ENCODE measurements at regions not wholly inside any gene's neighbourhood (a gene's known extent, or its start where the extent isn't known, plus 50 kb on each side); places are given as distances from the start of the nearest gene placed in this dataset.
"Not testable (repeated sequence)": the region's sequence is repeated elsewhere in the genome, so short reads cannot be mapped to it uniquely, and the experiment has no call there.

- Histone ChIP-seq H3K4me3 (ENCODE audit: low read depth, low read length) (no peak overlapping the region), H3K9me3 (no peaks in the 10 kb centered on the region), H3K27me3 (replicated peaks; ENCODE audit: control insufficient read depth, insufficient read depth, low read length) (no peaks in the 10 kb centered on the region), H3K36me3 (ENCODE audit: control insufficient read depth, insufficient read depth, low read length) (no peaks in the 10 kb centered on the region), H3K4me1 (peaks cover 31% of the 10 kb centered on the region)
- ChIA-PET CTCF (no interaction called here), POLR2A (interaction anchor here (1.0 kb wide), 1 partner anchor 147 kb away, joined by 3 read pairs; the partner anchor contains the start of gene PCDH7)
- intact Hi-C loops (cut with micrococcal nuclease; ENCODE audit: unreplicated experiment) = loop anchor here (1.0 to 2.0 kb wide), 3 partner anchors 30 to 176 kb away; no protein-coding TSS in a partner anchor
- no peaks in the 10 kb centered on the region for H3K36me3 Mint-ChIP-seq (ENCODE audit: insufficient read depth, unreplicated experiment)
- H3K9me3 Mint-ChIP-seq (ENCODE audit: unreplicated experiment) = no peaks in the 10 kb centered on the region
- H3K4me3 Mint-ChIP-seq (ENCODE audit: unreplicated experiment) = peak overlapping the region; percentile 64
- DNase-seq = peak; percentile 42 to 44
- H3K27me3 Mint-ChIP-seq (ENCODE audit: insufficient read depth, unreplicated experiment) = no peaks in the 10 kb centered on the region
- peak overlapping the region; percentile 73 for H3K27ac Mint-ChIP-seq (ENCODE audit: unreplicated experiment)
- TF ChIP-seq CTCF (IDR thresholded peaks at IDR 0.05; ENCODE audit: insufficient read depth in 1 of 2, low read depth in 1 of 2, low read length in 1 of 2, severe bottlenecking in 1 of 2, unreplicated experiment in 1 of 2) = no peak
- H3K4me1 Mint-ChIP-seq (ENCODE audit: low read depth, unreplicated experiment) = peaks cover 30% of the 10 kb centered on the region
- BruUV-seq (replicated peaks) = no TSS peak
Measured at GRCh38 chr4:30866907-30867306, 146.7 kb downstream of the PCDH7 start.

GRCh38 chr4:30867427-30867826, 147.3 kb downstream of the PCDH7 start:
- no peak for DNase-seq
- H3K27me3 ChIP-seq (replicated peaks; ENCODE audit: control insufficient read depth, insufficient read depth, low read length) = no peaks in the 10 kb centered on the region
- H3K4me1 ChIP-seq = peaks cover 31% of the 10 kb centered on the region
- H3K4me1 Mint-ChIP-seq (ENCODE audit: low read depth, unreplicated experiment) = peaks cover 30% of the 10 kb centered on the region
- no peak for TF ChIP-seq CTCF (IDR thresholded peaks at IDR 0.05; ENCODE audit: insufficient read depth in 1 of 2, low read depth in 1 of 2, low read length in 1 of 2, severe bottlenecking in 1 of 2, unreplicated experiment in 1 of 2)
- POLR2A ChIA-PET = interaction anchor here (1.0 kb wide), 1 partner anchor 148 kb away, joined by 3 read pairs; the partner anchor contains the start of gene PCDH7
- intact Hi-C loops (cut with micrococcal nuclease; ENCODE audit: unreplicated experiment) = loop anchor here (1.0 to 2.0 kb wide), 3 partner anchors 30 to 176 kb away; no protein-coding TSS in a partner anchor
- H3K4me3 ChIP-seq (ENCODE audit: low read depth, low read length) = no peak overlapping the region
- no peaks in the 10 kb centered on the region for H3K36me3 ChIP-seq (ENCODE audit: control insufficient read depth, insufficient read depth, low read length)
- BruUV-seq (replicated peaks) = TSS peak; percentile 61
- no peaks in the 10 kb centered on the region for H3K27me3 Mint-ChIP-seq (ENCODE audit: insufficient read depth, unreplicated experiment)
- CTCF ChIA-PET = no interaction called here
- no peaks in the 10 kb centered on the region for H3K9me3 ChIP-seq
- peak overlapping the region; percentile 64 for H3K4me3 Mint-ChIP-seq (ENCODE audit: unreplicated experiment)
- no peaks in the 10 kb centered on the region for H3K36me3 Mint-ChIP-seq (ENCODE audit: insufficient read depth, unreplicated experiment)
- H3K9me3 Mint-ChIP-seq (ENCODE audit: unreplicated experiment) = no peaks in the 10 kb centered on the region
- H3K27ac Mint-ChIP-seq (ENCODE audit: unreplicated experiment) = peak overlapping the region; percentile 73

- Mint-ChIP-seq H3K4me3 (ENCODE audit: unreplicated experiment) (no peak overlapping the region), H3K27ac (ENCODE audit: unreplicated experiment) (no peak overlapping the region), H3K4me1 (ENCODE audit: low read depth, unreplicated experiment) (peaks cover 30% of the 10 kb centered on the region), H3K36me3 (ENCODE audit: insufficient read depth, unreplicated experiment) (no peaks in the 10 kb centered on the region), H3K9me3 (ENCODE audit: unreplicated experiment) (no peaks in the 10 kb centered on the region), H3K27me3 (ENCODE audit: insufficient read depth, unreplicated experiment) (no peaks in the 10 kb centered on the region)
- POLR2A ChIA-PET = no interaction called here
- H3K9me3 ChIP-seq = no peaks in the 10 kb centered on the region
- no TSS peak for BruUV-seq (replicated peaks)
- H3K4me1 ChIP-seq = peaks cover 31% of the 10 kb centered on the region
- no peak for TF ChIP-seq CTCF (IDR thresholded peaks at IDR 0.05; ENCODE audit: insufficient read depth in 1 of 2, low read depth in 1 of 2, low read length in 1 of 2, severe bottlenecking in 1 of 2, unreplicated experiment in 1 of 2)
- H3K27me3 ChIP-seq (replicated peaks; ENCODE audit: control insufficient read depth, insufficient read depth, low read length) = no peaks in the 10 kb centered on the region
- H3K4me3 ChIP-seq (ENCODE audit: low read depth, low read length) = no peak overlapping the region
- H3K36me3 ChIP-seq (ENCODE audit: control insufficient read depth, insufficient read depth, low read length) = no peaks in the 10 kb centered on the region
- CTCF ChIA-PET = interaction anchor here (0.6 kb wide), 1 partner anchor 153 kb away, joined by 4 read pairs; no protein-coding TSS in a partner anchor
- DNase-seq = no peak
- intact Hi-C loops (cut with micrococcal nuclease; ENCODE audit: unreplicated experiment) = no loop called here
Measured at GRCh38 chr4:30868111-30868895, 148.1 kb downstream of the PCDH7 start.

GRCh38 chr4:30869387-30869786, 149.2 kb downstream of the PCDH7 start:
- H3K4me1 ChIP-seq = peaks cover 31% of the 10 kb centered on the region

More at GRCh38 chr4:30869387-30869786, 149.2 kb downstream of the PCDH7 start:
- H3K36me3 ChIP-seq (ENCODE audit: control insufficient read depth, insufficient read depth, low read length); H3K4me3 Mint-ChIP-seq (ENCODE audit: unreplicated experiment); intact Hi-C loops (cut with micrococcal nuclease; ENCODE audit: unreplicated experiment); DNase-seq; H3K27ac Mint-ChIP-seq (ENCODE audit: unreplicated experiment); POLR2A ChIA-PET; CTCF ChIA-PET; H3K4me3 ChIP-seq (ENCODE audit: low read depth, low read length); H3K9me3 ChIP-seq; H3K27me3 ChIP-seq (replicated peaks; ENCODE audit: control insufficient read depth, insufficient read depth, low read length); H3K36me3 Mint-ChIP-seq (ENCODE audit: insufficient read depth, unreplicated experiment); BruUV-seq (replicated peaks); H3K9me3 Mint-ChIP-seq (ENCODE audit: unreplicated experiment); H3K27me3 Mint-ChIP-seq (ENCODE audit: insufficient read depth, unreplicated experiment): not testable (repeated sequence)
- H3K4me1 Mint-ChIP-seq (ENCODE audit: low read depth, unreplicated experiment) = peaks cover 29% of the 10 kb centered on the region

Data from Caco-2 (cell line).